Body of pancreas (tissue), 4 donors: ENCODE measurements at regions not wholly inside any gene's neighbourhood (a gene's known extent, or its start where the extent isn't known, plus 50 kb on each side); places are given as distances from the start of the nearest gene placed in this dataset.

Source experiments
- ATAC-seq: fragments of 150-250 bp; one replicate; pipeline ENCODE4 v1.9.1; 2016
- DNase-seq, 4 donors: peaks; one replicate each; pipeline ENCODE4 v3.0.0-alpha.2; 2019
- H3K27ac ChIP-seq, 4 donors: fragments of 200-600 bp; sonication (generic); 1 replicate in 3 of 4; 2 replicates in 1 of 4; pipeline versions ENCODE4 v1.5.1 to v1.6.1; 2016 to 2019; ENCODE audit warnings: mild to moderate bottlenecking in 1 of 4, mixed read lengths in 1 of 4, moderate library complexity in 1 of 4
- H3K27me3 ChIP-seq, 2 donors: fragments of 200-600 bp; sonication (generic); one replicate each; pipeline ENCODE4 v1.6.0; 2016; ENCODE audit warnings: mild to moderate bottlenecking in 1 of 2
- H3K36me3 ChIP-seq, 2 donors: fragments of 200-600 bp; sonication (generic); replicated peaks in 1 of 2; 2 replicates each; pipeline ENCODE4 v1.5.1; 2016; ENCODE audit warnings: low read depth in 2 of 2; ENCODE audit not compliant: insufficient read depth in 1 of 2
- H3K4me1 ChIP-seq: fragments of 200-600 bp; sonication (generic); one replicate; pipeline ENCODE4 v1.6.0; 2016
- H3K4me3 ChIP-seq, 2 donors: fragments of 200-600 bp; sonication (generic); 1 replicate in 1 of 2; 2 replicates in 1 of 2; pipeline ENCODE4 v1.5.1; 2016 to 2019
- H3K9me3 ChIP-seq, 3 donors: fragments of 200-600 bp; sonication (generic); 1 replicate in 2 of 3; 2 replicates in 1 of 3; pipeline ENCODE4 v1.5.1; 2016
- CTCF ChIP-seq, 7 experiments: fragments of 450-650 bp in 4 of 7; fragments of 200-600 bp in 3 of 7; sonication (generic) in 3 of 7; IDR thresholded peaks; one replicate each; pipeline ENCODE4 v1.5.1; 2016 to 2019; ENCODE audit warnings: antibody characterized with exemption in 7 of 7
- POLR2A ChIP-seq, 3 donors: fragments of 450-650 bp; IDR thresholded peaks; one replicate each; pipeline ENCODE4 v1.6.1; 2016; ENCODE audit warnings: antibody characterized with exemption in 3 of 3, mild to moderate bottlenecking in 2 of 3
- WGBS, 2 donors: methylation state at CpG; one replicate each; pipeline ENCODE4 v1.1.5; 2017; 5-methylcytosine and 5-hydroxymethylcytosine counted together
- intact Hi-C: fragments of 100-400 bp; cut with DNase I; formaldehyde crosslinking; loops from one replicate; pipeline ENCODE4 v1.15.1; 2023

- DNase-seq (no peak), ATAC-seq (no peak)
- TF ChIP-seq POLR2A (IDR thresholded peaks at IDR 0.05): no peak
- peak in 1 of 7 experiments; percentile 14 for TF ChIP-seq CTCF (IDR thresholded peaks at IDR 0.05)
- Histone ChIP-seq H3K27ac (no peak overlapping the region), H3K4me3 (no peak overlapping the region), H3K36me3 (no peaks in the 10 kb centered on the region), H3K27me3 (no peaks in the 10 kb centered on the region), H3K4me1 (no peaks in the 10 kb centered on the region), H3K9me3 (no peaks in the 10 kb centered on the region)
- intact Hi-C loops: no loop called here
These were observed 184.0 kb downstream of the PRDM13 start for GRCh38 chr6:99790679-99791078.

- Histone ChIP-seq H3K9me3 (no peaks in the 10 kb centered on the region), H3K4me1 (peaks cover 8% of the 10 kb centered on the region), H3K27ac (no peak overlapping the region), H3K4me3 (no peak overlapping the region), H3K36me3 (no peaks in the 10 kb centered on the region), H3K27me3 (no peaks in the 10 kb centered on the region)
- 13 to 17% methylated on average over 1 of the region's 1 CpG for WGBS, 2 donors
- DNase-seq (no peak), ATAC-seq (no peak)
- TF ChIP-seq POLR2A (IDR thresholded peaks at IDR 0.05) (no peak), CTCF (IDR thresholded peaks at IDR 0.05) (no peak)
- intact Hi-C loops: no loop called here
These were observed 192.2 kb downstream of the MCHR2 start for GRCh38 chr6:99801805-99802204.

GRCh38 chr6:99802396-99803031 is 191.5 kb downstream of the MCHR2 start:
- no peaks in the 10 kb centered on the region for H3K27me3 ChIP-seq
- H3K9me3 ChIP-seq: no peaks in the 10 kb centered on the region
- H3K27ac ChIP-seq: peak overlapping the region in 3 of 4 donors; percentile 7 to 48 (median 43)
- TF ChIP-seq CTCF (IDR thresholded peaks at IDR 0.05): peak in 3 of 7 experiments; percentile 10 to 35 (median 33)
- TF ChIP-seq POLR2A (IDR thresholded peaks at IDR 0.05): no peak
- H3K36me3 ChIP-seq: no peaks in the 10 kb centered on the region
- no peak overlapping the region for H3K4me3 ChIP-seq
- intact Hi-C loops: no loop called here
- 24 to 25% methylated on average over 10 of the region's 10 CpGs for WGBS, 2 donors
- DNase-seq: peak; percentile 27 to 40 (median 37)
- peak; percentile 86 for ATAC-seq
- H3K4me1 ChIP-seq: peaks cover 8% of the 10 kb centered on the region

- H3K9me3 ChIP-seq: no peaks in the 10 kb centered on the region
- no peaks in the 10 kb centered on the region for H3K4me1 ChIP-seq
- no peak overlapping the region for H3K27ac ChIP-seq
- no peak overlapping the region for H3K4me3 ChIP-seq
- intact Hi-C loops: no loop called here
- no peak for DNase-seq
- no peak for ATAC-seq
- WGBS, 2 donors: 72 to 87% methylated on average over 2 of the region's 2 CpGs
- TF ChIP-seq POLR2A (IDR thresholded peaks at IDR 0.05): no peak
- no peak for TF ChIP-seq CTCF (IDR thresholded peaks at IDR 0.05)
- no peaks in the 10 kb centered on the region for H3K27me3 ChIP-seq
- no peaks in the 10 kb centered on the region for H3K36me3 ChIP-seq
These were observed 185.0 kb downstream of the MCHR2 start for GRCh38 chr6:99808992-99809391.

- H3K36me3 ChIP-seq: no peaks in the 10 kb centered on the region
- no peak overlapping the region for H3K4me3 ChIP-seq
- ATAC-seq (no peak), DNase-seq (no peak)
- H3K27me3 ChIP-seq: no peaks in the 10 kb centered on the region
- no peak overlapping the region for H3K27ac ChIP-seq
- no peaks in the 10 kb centered on the region for H3K4me1 ChIP-seq
- intact Hi-C loops: no loop called here
- H3K9me3 ChIP-seq: no peaks in the 10 kb centered on the region
- 71 to 74% methylated on average over 1 of the region's 1 CpG for WGBS, 2 donors
- no peak for TF ChIP-seq CTCF (IDR thresholded peaks at IDR 0.05)
- no peak for TF ChIP-seq POLR2A (IDR thresholded peaks at IDR 0.05)
These were observed 183.7 kb downstream of the MCHR2 start for GRCh38 chr6:99810295-99810694.
